ENCODE measurements at regions not wholly inside any gene's neighbourhood (a gene's known extent, or its start where the extent isn't known, plus 50 kb on each side); places are given as distances from the start of the nearest gene placed in this dataset.

GRCh38 chr4:23279377-23279986 lies 586.7 kb downstream of the GBA3 start:
- DNase-seq (ENCODE audit: insufficient read length, low spot score) (no peak), FAIRE-seq (no peak)

DNA sequence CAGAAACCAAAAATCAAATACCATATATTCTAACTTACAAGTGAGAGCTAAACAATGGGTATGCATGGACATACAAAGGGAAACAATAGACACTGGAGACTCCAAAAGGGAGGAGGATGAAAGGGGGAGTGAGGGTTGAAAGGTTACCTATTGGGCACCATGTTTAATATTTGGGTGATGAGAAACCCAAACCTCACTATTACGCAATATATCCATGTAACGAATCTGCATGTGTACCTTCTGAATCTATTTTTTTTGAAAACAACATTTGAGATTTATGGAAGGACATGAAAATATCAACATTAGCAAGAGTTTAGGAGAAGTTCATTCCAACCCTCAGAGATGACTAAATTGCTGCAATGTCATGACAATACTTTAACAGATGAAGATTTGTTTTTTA lies 586.1 kb downstream of the GBA3 start:
- FAIRE-seq (no peak), DNase-seq (ENCODE audit: insufficient read length, low spot score) (no peak)

DNA sequence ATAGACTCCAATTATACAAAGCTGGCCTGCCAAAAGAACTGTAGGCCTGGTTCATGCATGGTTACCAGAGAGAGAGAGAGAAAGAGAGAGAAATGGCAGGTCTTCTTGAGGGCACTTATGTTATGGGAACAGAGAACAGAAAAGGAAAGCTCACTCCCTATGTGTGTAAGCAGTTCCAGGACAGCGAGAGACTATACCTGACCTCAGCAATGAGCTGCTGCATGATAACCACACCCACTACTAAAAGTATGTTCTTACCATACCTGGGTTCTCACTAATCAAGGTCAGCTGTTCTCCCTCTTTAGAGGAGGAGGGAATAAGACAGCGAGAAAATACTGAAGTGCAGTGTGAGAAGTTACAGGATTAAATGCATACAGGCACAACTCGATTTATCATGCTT lies 583.3 kb downstream of the GBA3 start:
- FAIRE-seq = no peak
- DNase-seq (ENCODE audit: insufficient read length, low spot score) = no peak

- FAIRE-seq (no peak), DNase-seq (ENCODE audit: insufficient read length, low spot score) (no peak)
These were observed 576.8 kb downstream of the GBA3 start for GRCh38 chr4:23269566-23269965.

DNA sequence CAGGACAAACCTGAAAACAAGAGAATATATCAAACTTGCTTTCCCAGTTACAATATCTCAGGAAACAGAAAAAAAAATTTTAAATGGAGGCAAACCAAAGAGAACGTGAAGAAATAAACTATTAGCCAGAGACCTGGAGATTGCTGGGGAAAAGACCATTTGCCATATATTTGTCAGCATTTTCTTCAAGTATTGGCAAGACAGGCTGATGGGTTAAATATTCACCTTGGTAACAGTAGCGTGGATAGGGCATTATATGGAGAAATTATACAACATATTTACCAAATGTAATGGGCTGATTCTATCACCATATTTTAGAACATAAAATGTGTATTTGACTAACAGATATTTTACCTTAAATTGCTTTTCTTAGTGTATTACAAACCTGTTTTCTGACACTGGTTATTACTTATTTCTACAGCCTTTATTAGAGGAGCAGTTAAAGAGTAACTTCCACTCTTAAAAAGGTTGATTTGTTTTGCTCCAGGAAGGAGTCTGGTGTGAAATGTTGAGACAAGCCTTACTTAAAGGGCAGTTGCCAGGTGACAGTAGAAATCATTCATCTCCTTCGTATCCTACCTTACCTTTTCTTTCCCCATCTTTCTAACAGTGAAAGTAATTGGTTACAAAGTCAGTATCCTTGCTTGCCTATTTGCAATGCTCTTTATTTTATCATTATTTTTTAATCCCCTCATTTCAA lies 575.5 kb downstream of the GBA3 start:
- FAIRE-seq (no peak), DNase-seq (ENCODE audit: insufficient read length, low spot score) (no peak)

DNA sequence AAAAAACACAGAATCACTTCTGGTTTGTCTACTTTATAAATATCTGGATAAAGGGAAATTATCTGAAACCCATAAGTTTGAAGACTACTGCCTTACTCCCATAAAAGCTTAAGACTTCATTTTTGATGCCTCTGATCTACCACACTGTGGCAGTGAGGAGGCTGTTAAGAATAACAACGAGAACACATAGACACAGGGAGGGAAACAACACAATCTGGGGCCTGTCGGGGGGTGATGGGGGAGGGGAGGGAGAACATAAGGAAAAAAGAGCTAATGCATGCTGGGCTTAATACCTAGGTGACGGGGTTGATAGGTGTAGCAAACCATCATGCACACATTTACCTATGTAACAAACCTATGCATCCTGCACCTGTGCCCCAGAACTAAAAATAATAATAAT lies 573.7 kb downstream of the GBA3 start:
- DNase-seq (ENCODE audit: insufficient read length, low spot score) = no peak
- no peak for FAIRE-seq

DNA sequence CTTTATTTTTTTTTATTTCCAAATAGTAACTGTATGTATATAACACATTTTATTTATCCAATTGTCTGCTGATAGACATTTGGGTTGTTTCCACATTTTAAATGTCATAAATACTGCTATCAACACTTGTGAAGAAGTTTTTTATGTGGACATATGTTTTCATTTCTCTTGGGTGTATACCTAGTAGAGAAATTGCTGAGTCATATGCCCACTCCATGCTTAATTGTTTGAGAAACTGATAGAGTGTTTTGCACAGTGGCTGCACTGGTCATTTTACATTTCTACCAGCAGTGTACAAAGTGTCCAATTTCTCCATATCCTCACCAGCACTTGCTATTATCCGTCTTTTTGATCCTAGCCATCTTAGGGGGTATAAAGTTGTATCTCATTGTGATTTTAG lies 567.8 kb downstream of the GBA3 start:
- FAIRE-seq (no peak), DNase-seq (ENCODE audit: insufficient read length, low spot score) (no peak)

DNA sequence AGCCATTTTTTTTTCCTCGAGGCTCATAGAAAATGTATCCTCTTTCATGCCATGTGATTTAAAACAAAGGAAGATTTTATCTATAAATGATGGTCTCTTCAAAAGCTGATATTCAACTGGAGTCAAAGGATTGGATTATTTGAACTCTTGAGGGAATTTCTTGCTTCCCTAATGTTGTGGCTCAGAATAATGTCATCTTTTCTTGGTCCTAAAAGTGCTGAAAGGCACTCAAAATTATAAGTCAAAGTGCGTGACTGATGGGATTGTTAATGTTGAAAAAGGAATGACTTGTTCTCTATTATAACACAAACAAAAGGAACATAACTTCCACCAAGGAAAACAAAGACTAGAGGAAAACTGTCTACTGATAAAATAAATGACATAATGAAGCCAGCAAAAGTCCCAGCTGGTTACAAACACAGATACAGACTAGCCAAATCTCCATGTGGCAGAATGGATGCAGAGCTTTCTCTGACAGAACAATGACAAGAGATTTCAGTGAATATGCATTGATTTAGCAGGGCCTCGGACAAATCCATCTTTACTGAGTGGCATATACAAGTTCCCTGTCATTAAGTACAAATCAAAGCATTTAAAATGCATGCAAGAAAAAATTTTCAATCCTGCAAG lies 552.6 kb downstream of the GBA3 start:
- DNase-seq (ENCODE audit: insufficient read length, low spot score) (no peak), FAIRE-seq (no peak)

GRCh38 chr4:23242962-23243361 lies 550.2 kb downstream of the GBA3 start:
- DNase-seq (ENCODE audit: insufficient read length, low spot score) (no peak), FAIRE-seq (no peak)

DNA sequence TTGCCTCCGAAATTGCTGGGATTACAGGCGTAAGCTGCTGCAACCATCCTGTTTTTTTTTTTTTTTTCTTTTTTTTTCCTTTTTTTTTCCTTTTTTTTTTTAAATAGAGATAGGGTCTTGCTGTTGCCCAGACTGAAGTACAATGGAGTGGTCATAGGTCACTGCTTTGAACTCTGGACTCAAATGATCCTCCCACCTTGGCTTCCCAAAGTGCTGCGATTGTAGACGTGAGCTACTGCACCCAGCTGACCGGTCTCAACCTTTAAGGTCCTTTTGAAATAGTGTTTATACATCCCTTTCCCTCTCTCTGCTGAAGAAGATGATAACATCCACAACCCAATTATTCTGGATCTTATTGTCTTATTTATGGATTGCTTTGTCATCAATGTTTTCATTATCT lies 548.7 kb downstream of the GBA3 start:
- FAIRE-seq (no peak), DNase-seq (ENCODE audit: insufficient read length, low spot score) (no peak)

DNA sequence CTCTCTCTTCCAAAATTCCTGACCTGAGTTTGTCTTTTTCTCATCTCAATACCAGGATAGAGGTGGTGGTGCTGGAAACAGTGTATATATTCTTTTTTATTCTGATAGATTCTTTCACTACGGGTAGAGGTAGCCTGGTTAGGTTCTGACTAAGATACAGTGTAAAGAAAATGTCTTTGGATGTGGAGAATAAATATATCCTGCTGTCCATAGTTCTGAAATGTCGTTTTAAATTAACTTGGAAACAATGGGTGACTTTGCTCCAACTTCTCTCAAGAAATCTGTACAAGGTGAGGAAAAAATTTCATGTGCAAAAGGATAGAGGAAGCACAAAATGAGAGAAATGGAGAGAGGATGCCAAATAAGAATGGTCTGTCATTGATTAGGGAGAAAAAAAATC lies 546.1 kb downstream of the GBA3 start:
- DNase-seq (ENCODE audit: insufficient read length, low spot score) = no peak
- no peak for FAIRE-seq

DNA sequence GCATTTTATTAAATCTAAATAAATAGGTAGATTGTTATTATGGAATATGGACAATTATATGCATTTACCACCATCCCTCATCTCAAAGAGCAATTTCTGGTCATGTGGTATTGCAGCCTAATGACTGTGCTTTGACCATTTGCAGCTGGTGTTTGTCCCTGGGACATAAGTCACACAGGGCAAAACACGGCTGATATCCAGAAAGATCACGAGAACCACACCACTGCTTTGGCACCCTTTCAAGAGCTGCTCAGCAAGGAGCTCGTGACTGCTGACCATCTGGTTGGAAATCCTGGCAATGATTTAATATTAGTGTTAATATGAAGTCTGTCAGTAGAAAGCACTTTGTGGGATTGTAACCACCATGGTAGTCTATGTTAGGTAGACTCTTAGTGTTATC lies 545.0 kb downstream of the GBA3 start:
- DNase-seq (ENCODE audit: insufficient read length, low spot score) = no peak
- no peak for FAIRE-seq

DNA sequence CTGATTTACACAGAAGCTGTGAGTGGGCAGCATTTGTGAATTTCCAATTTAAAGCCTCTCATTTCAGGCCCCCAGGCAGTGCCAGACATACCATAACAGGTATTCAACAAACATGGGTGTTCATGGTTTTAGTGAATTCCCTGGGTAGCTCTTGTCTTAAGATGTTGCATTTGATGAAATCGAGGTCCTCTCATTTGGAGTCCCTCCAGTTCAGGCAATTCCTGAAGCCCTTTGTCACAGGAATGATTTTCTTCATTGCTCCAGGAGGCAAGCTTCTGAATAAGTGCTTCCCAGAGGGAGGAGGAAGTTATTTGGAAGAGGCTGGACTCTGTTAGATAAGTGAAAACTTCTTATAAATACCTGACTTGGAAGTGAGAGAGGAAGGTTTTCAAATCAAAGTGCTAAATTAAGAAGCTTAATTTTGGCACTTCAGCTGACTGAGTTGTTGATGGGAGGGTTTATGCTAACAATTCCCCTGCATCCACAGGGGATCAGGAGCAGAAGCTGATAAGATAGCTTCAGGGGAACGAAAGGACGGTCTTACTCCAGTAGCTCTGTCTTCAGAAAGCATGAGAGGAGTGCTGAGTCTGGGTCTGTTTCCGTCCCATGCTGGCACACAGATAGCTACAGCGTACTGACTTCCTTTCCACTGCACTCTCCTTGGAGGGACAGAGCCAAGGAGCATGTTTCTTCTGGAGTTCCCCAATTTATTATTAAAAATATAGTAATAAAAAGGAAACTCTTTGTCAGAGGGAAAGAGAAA lies 543.1 kb downstream of the GBA3 start:
- DNase-seq (ENCODE audit: insufficient read length, low spot score) (no peak), FAIRE-seq (no peak)

DNA sequence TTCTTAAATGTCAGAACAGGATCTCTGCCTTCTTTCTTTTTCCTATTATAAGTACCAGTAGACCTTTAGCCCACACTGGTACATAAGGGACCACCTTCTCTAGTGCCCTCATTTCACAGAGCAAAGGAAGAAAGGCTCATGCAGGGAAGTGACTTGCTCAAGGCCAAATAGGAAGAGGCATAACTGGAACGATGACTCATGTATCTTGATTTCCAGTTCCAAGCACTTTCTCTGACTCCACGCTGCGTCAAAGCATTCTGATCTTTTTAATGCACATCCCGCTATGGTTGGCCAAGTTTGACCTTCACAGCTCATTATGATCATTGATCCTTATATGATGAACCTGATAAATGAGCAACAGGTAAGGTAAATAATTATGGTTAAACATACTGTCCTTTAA lies 542.0 kb downstream of the GBA3 start:
- no peak for FAIRE-seq

GRCh38 chr4:23234018-23234417 lies 541.3 kb downstream of the GBA3 start:
- no peak for FAIRE-seq
- no peak for DNase-seq (ENCODE audit: insufficient read length, low spot score)

More for the DNA sequence above, 542.0 kb downstream of the GBA3 start:
- DNase-seq (ENCODE audit: insufficient read length, low spot score) = no peak

DNA sequence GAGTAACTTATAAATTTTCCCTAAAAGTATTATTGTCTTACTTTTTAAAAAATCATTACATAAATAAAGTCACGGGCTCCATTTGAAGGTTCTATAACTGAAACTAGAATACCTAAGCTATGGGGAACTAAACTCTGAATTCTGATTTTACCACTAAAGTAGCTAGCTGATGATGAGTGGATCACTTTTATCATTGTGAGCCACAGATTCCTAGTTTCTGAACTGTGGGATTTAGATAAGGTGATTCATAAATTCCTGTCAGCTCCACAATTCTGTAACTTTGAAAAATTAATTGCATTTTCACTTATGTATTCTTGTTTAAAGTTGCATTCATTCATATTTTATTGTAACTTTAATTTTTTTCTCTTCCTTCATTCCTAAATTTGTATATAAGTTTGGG lies 540.9 kb downstream of the GBA3 start:
- DNase-seq (ENCODE audit: insufficient read length, low spot score) = no peak

GRCh38 chr4:23232987-23233386 lies 540.2 kb downstream of the GBA3 start:
- no peak for DNase-seq (ENCODE audit: insufficient read length, low spot score)
- no peak for FAIRE-seq

More for the DNA sequence above, 540.9 kb downstream of the GBA3 start:
- FAIRE-seq = no peak

DNA sequence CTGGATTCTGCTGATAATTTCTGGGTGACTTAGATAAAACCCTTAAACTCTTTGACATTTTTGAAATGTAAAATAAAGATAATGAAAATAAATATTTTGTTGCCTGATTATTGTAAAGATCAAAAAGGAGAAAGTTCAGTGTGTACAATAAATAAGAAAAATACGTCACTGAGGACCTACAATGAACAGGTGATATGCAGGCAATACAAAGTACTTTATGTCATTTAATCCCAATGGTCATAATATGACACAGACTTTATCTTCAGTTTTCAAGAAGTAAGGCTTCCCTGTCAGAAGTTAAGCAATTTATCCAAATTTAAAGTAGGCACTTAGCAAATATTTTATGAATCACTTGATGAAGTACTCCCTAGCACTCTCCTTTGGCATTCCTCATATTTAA lies 532.8 kb downstream of the GBA3 start:
- FAIRE-seq (no peak), DNase-seq (ENCODE audit: insufficient read length, low spot score) (no peak)

GRCh38 chr4:23224684-23225420 lies 532.1 kb downstream of the GBA3 start:
- DNase-seq (ENCODE audit: insufficient read length, low spot score) (no peak), FAIRE-seq (no peak)

DNA sequence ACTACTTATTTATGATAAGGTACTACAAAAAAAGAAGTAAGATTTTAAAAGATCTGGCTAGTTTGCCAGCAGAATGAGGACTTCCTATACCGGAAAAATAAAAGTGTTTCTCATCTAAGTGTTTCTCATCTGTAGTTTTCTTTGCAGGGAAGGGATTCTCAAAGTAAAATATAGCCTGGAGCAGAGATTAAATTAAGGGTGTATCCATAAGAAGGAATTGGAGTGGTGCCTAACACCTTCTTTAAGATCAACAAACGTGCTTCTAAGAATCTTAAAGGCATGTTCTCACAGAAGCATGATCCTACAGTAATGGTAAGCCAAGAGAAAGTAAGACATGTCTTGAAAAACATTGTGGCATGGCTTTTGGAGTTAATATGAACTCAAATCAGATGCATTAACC lies 528.2 kb downstream of the GBA3 start:
- no peak for FAIRE-seq
- no peak for DNase-seq (ENCODE audit: insufficient read length, low spot score)
